HCEC 1CT (cell line): ENCODE measurements at regions not wholly inside any gene's neighbourhood (a gene's known extent, or its start where the extent isn't known, plus 50 kb on each side); places are given as distances from the start of the nearest gene placed in this dataset.
"Not testable (repeated sequence)": the region's sequence is repeated elsewhere in the genome, so short reads cannot be mapped to it uniquely, and the experiment has no call there.

Source experiments
- DNase-seq: peaks from one replicate; pipeline ENCODE4 v3.0.0-alpha.2; 2017

GRCh38 chr3:137820366-137820765 lies 56.3 kb downstream of the SOX14 start:
- DNase-seq: no peak

GRCh38 chr3:137835096-137835495 lies 71.0 kb downstream of the SOX14 start:
- no peak for DNase-seq

- no peak for DNase-seq
These were observed 81.1 kb downstream of the SOX14 start for GRCh38 chr3:137845194-137845593.

- no peak for DNase-seq
These were observed 81.6 kb downstream of the SOX14 start for GRCh38 chr3:137845666-137846065.

- no peak for DNase-seq
These were observed 88.3 kb downstream of the SOX14 start for GRCh38 chr3:137852391-137852830.

- DNase-seq: no peak
These were observed 90.6 kb downstream of the SOX14 start for GRCh38 chr3:137854533-137855261.

GRCh38 chr3:137866001-137866400 lies 101.9 kb downstream of the SOX14 start:
- DNase-seq: no peak

GRCh38 chr3:137866933-137867332 lies 102.8 kb downstream of the SOX14 start:
- no peak for DNase-seq

- no peak for DNase-seq
These were observed 103.5 kb downstream of the SOX14 start for GRCh38 chr3:137867611-137868010.

GRCh38 chr3:137869022-137869421 lies 104.9 kb downstream of the SOX14 start:
- DNase-seq: no peak

GRCh38 chr3:137872589-137872988 lies 108.5 kb downstream of the SOX14 start:
- DNase-seq: not testable (repeated sequence)

- not testable (repeated sequence) for DNase-seq
These were observed 113.1 kb upstream of the CLDN18 start for GRCh38 chr3:137896842-137897241.

GRCh38 chr3:137906985-137907649 lies 102.8 kb upstream of the CLDN18 start:
- DNase-seq: no peak

- DNase-seq: no peak
These were observed 85.3 kb upstream of the CLDN18 start for GRCh38 chr3:137924628-137925027.

GRCh38 chr3:137925080-137925479 lies 84.9 kb upstream of the CLDN18 start:
- DNase-seq: no peak

GRCh38 chr3:137926991-137927390 lies 83.0 kb upstream of the CLDN18 start:
- no peak for DNase-seq

- DNase-seq: no peak
These were observed 79.0 kb upstream of the CLDN18 start for GRCh38 chr3:137930976-137931375.

- no peak for DNase-seq
These were observed 71.1 kb upstream of the CLDN18 start for GRCh38 chr3:137938876-137939275.

GRCh38 chr3:137944593-137944992 lies 65.4 kb upstream of the CLDN18 start:
- DNase-seq: no peak

- peak; percentile 52 for DNase-seq
These were observed 63.5 kb upstream of the CLDN18 start for GRCh38 chr3:137946356-137946973.

GRCh38 chr3:137947117-137947516 lies 62.8 kb upstream of the CLDN18 start:
- no peak for DNase-seq

- no peak for DNase-seq
These were observed 61.4 kb upstream of the CLDN18 start for GRCh38 chr3:137948400-137949072.

- no peak for DNase-seq
These were observed 51.3 kb upstream of the CLDN18 start for GRCh38 chr3:137958636-137959035.
